HG03558 (cell line): ENCODE measurements at regions not wholly inside any gene's neighbourhood (a gene's known extent, or its start where the extent isn't known, plus 50 kb on each side); places are given as distances from the start of the nearest gene placed in this dataset.

Experiments used
- ATAC-seq: cut with Tn5 transposase; IDR thresholded peaks from one replicate; pipeline ENCODE4 v1.9.1; 2021; ENCODE audit warnings: moderate number of reproducible peaks; ENCODE audit not compliant: unreplicated experiment; ENCODE audit errors: extremely low read depth

GRCh38 chr1:105872817-105873216, 1183.7 kb upstream of the PRMT6 start:
- ATAC-seq, result no peak

GRCh38 chr1:105874621-105875020, 1181.9 kb upstream of the PRMT6 start:
- no peak for ATAC-seq

- ATAC-seq, result no peak
Observed at GRCh38 chr1:105886309-105886708, 1170.2 kb upstream of the PRMT6 start.

- ATAC-seq, result no peak
Observed at GRCh38 chr1:105891308-105891707, 1165.2 kb upstream of the PRMT6 start.

- no peak for ATAC-seq
Observed at GRCh38 chr1:105894006-105894405, 1162.5 kb upstream of the PRMT6 start.

GRCh38 chr1:105909811-105910210, 1146.7 kb upstream of the PRMT6 start:
- no peak for ATAC-seq

- no peak for ATAC-seq
Observed at GRCh38 chr1:105914403-105914802, 1142.1 kb upstream of the PRMT6 start.

- no peak for ATAC-seq
Observed at GRCh38 chr1:105934806-105935205, 1121.7 kb upstream of the PRMT6 start.

GRCh38 chr1:105964879-105965278, 1091.6 kb upstream of the PRMT6 start:
- ATAC-seq, result no peak

GRCh38 chr1:105997516-105997915, 1059.0 kb upstream of the PRMT6 start:
- no peak for ATAC-seq

- no peak for ATAC-seq
Observed at GRCh38 chr1:106022312-106022902, 1034.1 kb upstream of the PRMT6 start.

GRCh38 chr1:106027871-106028270, 1028.6 kb upstream of the PRMT6 start:
- no peak for ATAC-seq

- ATAC-seq, result no peak
Observed at GRCh38 chr1:106037526-106037925, 1018.9 kb upstream of the PRMT6 start.

GRCh38 chr1:106038260-106038659, 1018.2 kb upstream of the PRMT6 start:
- ATAC-seq, result no peak

GRCh38 chr1:106043971-106044370, 1012.5 kb upstream of the PRMT6 start:
- no peak for ATAC-seq

- no peak for ATAC-seq
Observed at GRCh38 chr1:106047210-106047609, 1009.3 kb upstream of the PRMT6 start.

- ATAC-seq, result no peak
Observed at GRCh38 chr1:106049595-106049994, 1006.9 kb upstream of the PRMT6 start.

- ATAC-seq, result no peak
Observed at GRCh38 chr1:106055855-106056254, 1000.6 kb upstream of the PRMT6 start.

- ATAC-seq, result no peak
Observed at GRCh38 chr1:106061586-106062495, 994.6 kb upstream of the PRMT6 start.

- ATAC-seq, result no peak
Observed at GRCh38 chr1:106063510-106063909, 993.0 kb upstream of the PRMT6 start.

- ATAC-seq, result no peak
Observed at GRCh38 chr1:106072909-106073600, 983.4 kb upstream of the PRMT6 start.
